NCI-H345 (cell line): ENCODE measurements at regions not wholly inside any gene's neighbourhood (a gene's known extent, or its start where the extent isn't known, plus 50 kb on each side); places are given as distances from the start of the nearest gene placed in this dataset.
"Not testable (repeated sequence)": the region's sequence is repeated elsewhere in the genome, so short reads cannot be mapped to it uniquely, and the experiment has no call there.

Experiments used
- DNase-seq: peaks from one replicate; lab custom pipeline; 2025; lab: John Stamatoyannopoulos, UW

DNA sequence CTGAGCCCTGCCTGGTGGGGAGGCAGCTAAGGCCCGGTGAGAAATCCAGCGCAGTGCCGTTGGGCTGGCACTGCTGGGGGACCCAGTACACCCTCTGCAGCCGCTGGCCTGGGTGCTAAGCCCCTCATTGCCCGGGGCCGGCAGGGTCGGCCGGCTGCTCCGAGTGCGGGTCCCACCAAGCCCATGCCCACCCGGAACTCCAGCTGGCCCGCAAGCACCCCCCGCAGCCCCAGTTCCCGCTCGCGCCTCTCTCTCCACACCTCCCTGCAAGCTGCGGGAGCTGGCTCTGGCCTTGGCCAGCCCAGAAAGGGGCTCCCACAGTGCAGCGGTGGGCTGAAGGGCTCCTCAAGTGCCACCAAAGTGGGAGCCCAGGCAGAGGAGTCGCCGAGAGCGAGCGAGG lies 225.1 kb upstream of the ANKH start:
- DNase-seq = not testable (repeated sequence)

DNA sequence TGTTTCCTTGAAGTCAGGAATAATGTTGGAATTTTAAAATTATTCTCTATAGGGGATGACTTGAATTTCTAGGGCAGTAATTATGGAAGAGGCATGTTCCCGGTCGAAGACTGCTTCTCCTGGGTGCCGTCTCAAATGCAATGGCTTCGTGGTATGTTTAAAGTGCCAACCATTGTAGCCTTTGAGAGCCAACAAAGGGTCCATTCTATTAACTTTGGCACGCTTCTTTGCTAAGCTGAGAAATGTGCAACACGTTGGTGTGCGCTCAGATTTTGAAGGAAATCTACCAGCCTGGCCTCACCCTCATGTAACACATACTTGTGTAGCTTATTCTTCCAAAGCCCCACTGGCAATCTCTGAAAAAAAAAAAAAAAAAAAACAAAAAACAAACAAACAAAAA lies 221.2 kb upstream of the ANKH start:
- no peak for DNase-seq

DNA sequence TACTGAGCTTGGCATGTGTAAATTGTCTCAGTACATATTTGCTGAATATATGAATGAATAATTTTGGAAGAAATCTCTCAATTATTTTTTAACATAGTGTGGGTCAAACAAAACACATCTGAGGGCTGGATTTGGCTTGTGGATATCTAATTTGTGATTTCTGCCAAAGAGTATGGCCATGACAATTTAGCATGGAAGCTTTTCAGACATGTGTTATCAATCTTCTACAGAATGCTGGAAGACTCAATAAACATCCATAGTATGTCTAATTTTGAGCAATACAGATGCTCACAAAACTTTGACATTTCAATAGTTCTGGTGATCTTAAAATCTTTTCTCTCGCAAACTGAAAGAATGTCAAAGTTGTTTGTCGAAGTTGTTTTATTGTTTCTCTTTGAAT lies 214.1 kb upstream of the ANKH start:
- DNase-seq = no peak

- DNase-seq = no peak
Observed at GRCh38 chr5:15082096-15082495, 210.5 kb upstream of the ANKH start.

- no peak for DNase-seq
Observed at GRCh38 chr5:15080219-15080618, 208.6 kb upstream of the ANKH start.

DNA sequence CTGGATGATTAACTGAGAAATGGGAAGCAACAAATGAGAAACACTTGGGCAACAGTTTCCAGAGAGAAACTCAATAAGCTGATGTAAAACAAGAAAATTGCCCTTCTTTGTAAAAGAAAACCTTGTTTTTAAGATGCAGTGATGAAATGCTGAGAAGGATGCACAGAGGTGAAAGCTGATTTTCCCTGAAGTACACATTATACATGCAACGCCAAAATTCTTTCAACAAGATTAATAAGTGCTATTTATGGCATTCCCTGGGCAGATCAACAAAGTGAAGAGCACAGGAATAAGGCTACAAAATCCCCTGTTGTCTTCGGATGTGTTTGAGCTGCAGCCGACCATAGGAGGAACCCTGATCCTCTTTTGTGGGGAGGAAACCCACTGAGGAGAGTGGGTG lies 208.0 kb upstream of the ANKH start:
- no peak for DNase-seq

DNA sequence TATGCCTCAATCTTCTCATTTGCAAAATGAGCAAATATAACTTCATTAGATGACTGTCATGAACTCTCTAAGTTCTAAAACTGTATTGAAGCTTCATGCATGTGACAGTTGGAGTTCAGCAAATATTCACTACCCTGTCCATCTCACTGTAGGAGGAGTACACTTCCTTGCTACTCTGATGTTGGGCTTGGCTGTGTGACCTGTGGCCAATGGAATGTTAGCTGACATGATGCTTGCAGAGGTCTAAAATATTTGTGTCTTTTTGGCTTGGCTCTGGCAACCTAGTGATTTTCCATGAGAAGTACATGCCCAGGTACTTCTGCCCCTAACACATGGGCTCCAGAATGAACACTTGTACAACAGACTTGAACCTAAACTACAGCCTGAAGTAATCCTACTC lies 203.1 kb upstream of the ANKH start:
- no peak for DNase-seq

DNA sequence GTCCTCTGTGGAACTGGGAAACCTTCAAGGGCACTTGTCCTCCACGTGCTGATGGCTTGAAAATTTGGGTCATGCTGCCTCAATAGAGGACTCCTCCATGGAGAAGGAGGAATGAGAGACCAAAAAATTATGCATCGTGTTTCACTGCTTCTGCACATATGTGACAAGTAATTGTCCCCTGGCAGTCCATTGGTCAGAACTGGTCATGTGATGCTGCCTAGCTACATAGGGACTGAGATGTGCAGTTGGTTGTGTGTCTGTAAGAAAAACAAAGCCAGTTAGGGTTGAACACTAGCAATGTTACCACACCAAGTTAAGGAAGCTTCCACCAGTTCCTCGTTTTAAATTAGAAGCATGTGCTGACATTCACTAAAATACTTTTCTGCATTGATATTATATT lies 201.9 kb upstream of the ANKH start:
- DNase-seq = no peak

GRCh38 chr5:15070907-15071306 lies 199.3 kb upstream of the ANKH start:
- no peak for DNase-seq

GRCh38 chr5:15069407-15069905 lies 197.9 kb upstream of the ANKH start:
- no peak for DNase-seq

GRCh38 chr5:15065091-15065490 lies 193.5 kb upstream of the ANKH start:
- no peak for DNase-seq

- no peak for DNase-seq
Observed at GRCh38 chr5:15064396-15064795, 192.8 kb upstream of the ANKH start.

- DNase-seq = no peak
Observed at GRCh38 chr5:15056988-15057592, 185.5 kb upstream of the ANKH start.

DNA sequence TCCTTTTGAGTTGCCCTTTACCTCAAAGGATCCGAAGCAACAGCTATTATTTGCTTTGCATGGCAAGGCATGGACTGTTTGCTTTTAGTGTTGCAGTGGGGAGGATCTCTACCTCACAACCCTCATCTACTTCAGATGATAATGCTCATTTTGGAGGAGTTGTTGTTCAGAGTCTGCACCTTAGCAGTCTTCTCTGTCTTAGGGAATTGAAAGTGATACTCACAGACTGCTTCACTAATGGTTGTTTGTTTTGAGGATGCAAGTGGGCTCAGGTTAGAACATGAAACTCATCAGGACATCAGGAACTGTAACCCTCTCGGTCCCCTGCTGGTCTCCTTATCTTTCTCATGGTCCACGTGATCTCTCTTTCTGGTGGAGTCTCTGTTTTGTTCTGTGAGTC lies 172.9 kb upstream of the ANKH start:
- no peak for DNase-seq

DNA sequence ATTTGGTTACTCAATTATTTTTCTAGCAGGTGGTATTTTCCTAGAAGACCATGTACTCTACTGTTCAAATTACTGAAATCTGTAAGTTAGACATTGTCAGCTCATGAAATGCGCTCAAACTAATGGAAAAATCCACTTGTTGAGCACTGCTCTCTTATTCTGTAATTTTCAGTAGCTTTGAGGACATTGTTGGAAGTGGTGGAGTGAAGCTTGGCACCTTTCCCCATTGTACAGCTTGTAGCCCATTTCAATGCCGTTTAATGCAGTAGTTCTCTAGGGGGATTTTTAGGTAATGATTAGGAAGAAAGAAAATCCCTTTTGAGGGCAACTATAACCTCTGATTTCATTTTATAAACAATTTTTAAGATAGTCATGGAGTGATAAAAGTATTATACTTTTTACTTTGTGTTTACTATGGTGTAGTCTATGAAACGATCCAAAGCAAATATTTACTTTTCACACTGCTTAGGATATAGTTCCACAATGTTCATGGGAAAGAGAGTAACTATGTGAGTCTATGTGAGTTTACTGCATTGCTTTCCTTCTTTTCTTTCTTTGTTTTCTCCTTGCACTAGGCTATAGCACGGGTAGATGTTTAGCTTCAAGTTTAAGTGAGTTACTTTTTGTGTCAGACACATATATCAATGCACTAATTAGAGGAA lies 165.8 kb upstream of the ANKH start:
- DNase-seq = no peak

DNA sequence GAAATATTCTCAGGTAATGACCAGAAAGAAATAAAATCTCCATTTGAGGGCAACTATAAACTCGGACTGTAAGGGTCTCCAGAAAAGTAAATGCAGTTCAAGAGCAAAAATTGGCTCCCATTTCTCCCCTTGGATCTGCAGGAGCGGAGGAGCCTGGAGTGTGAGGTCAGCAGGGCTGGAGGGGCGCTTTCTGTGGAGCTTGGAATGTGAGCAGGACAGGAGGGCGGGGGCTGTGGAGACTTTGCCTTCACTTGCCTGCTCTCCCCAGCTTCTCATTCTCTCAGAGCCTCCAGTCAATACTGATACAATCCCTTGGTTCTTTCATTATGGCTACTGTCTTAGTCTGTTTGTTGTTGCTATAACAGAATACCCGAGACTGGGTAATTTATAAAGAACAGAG lies 162.8 kb upstream of the ANKH start:
- no peak for DNase-seq

GRCh38 chr5:15031180-15031579 lies 159.6 kb upstream of the ANKH start:
- DNase-seq = no peak

- no peak for DNase-seq
Observed at GRCh38 chr5:15027764-15028163, 156.2 kb upstream of the ANKH start.

DNA sequence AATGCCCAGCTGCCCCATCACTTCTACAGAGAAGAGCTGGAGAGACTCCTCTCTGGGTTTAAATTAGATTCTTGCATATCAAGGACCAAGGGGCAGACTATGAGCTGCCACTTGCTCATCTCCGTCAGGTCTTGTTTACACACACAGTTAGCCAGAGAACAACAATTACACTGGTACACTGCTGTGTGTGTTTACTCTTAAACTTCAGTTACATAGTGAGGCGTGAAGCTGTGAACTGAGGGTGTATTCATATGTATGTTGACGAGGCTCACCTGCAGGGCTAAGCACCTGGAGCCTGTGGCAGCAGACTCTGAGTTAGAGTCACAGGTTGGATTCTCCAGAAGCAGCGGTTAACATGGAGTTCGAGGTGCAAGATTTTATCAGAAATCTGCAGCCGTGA lies 155.4 kb upstream of the ANKH start:
- peak; percentile 83 for DNase-seq

DNA sequence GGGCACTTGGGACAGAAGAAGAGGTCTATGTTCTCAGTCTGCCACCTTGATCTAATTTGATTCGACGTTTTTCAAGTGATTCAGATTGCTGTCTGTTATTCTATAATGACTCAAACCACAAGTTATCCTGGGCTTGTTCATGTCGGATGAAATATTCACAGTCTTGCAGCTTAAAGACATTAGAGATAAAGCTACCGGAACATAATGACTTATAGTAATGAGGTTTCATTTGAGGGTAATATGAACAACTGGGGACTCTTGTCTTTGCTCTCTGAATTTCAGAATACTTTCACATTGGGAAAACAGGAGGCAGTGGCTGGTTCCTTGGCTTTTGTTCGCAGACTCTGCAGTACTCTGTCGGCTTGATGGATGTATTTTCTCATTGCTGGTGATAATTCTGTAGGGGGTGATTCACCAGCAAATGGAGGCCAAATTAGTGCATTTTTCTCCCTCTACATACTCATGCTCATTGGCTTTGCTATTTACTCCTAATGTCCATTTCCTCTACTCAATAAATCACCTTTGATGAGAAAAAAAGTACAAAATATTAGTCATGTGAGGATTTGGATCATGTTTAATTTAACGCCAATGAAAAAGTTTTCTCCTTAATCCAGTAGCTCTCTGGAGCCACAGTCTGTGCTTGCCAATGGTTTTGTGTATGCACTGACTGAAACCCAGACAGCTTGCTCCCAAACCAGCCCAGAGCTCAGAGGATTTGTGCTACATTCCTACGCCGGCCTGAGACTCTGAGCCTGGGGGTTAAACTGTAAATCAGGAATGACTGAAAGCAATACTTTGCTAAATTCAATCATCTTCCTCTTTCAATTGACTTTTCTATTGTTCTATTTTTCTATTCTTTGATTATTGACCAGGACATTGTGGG lies 154.7 kb upstream of the ANKH start:
- no peak for DNase-seq

GRCh38 chr5:15023846-15024245 lies 152.3 kb upstream of the ANKH start:
- no peak for DNase-seq

DNA sequence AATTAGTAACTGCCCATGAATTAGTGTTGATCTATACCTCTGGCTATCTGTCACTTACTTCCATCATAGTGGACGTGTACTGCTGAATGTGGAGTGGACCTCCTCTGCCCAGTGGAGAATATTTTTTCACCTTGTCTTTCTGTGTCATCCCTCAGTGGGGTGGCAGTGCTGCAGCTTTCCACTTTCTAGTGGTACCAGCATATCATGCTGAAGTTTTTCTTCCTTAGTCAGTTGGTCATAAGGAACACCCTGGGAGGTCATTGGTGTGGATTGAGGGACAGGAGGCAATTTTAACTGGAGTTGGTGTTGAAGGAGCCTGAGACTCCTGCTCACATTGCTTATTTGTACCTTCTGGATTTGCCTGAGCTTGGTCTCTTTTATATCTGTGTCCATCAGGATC lies 151.7 kb upstream of the ANKH start:
- no peak for DNase-seq
